VCaP (cell line): ENCODE measurements at regions not wholly inside any gene's neighbourhood (a gene's known extent, or its start where the extent isn't known, plus 50 kb on each side); places are given as distances from the start of the nearest gene placed in this dataset.

Experiments used
- H3K27ac ChIP-seq: fragments of 450-650 bp; 2 replicates; pipeline ENCODE4 v1.5.1; 2017
- TF ChIP-seq, protein P1 (sequence below): fragments of 450-650 bp; conservative IDR thresholded peaks from 2 replicates; pipeline ENCODE4 v1.5.1; 2017; ENCODE audit warnings: mild to moderate bottlenecking, moderate library complexity

DNA sequence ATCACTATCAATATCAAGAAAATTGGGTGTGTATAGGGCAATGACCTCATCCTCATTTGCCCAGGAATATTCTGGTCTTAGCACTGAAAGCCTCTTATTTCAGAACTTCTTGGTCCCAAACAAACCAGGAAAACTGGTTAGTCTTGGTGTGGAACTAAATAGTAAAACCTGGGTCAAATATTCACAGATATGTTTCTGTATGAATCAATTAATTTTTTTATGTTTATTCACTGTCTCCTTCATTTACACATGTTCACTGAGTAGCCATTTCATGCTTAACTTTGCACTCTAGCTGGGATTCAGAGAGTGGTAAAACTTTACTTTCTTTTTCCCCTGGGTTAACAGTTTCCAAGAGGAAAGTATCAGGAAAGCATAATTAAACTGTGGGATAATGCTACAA lies 113.7 kb upstream of the PAPPA start:
- no peak overlapping the region for H3K27ac ChIP-seq
- TF ChIP-seq, protein P1, sequence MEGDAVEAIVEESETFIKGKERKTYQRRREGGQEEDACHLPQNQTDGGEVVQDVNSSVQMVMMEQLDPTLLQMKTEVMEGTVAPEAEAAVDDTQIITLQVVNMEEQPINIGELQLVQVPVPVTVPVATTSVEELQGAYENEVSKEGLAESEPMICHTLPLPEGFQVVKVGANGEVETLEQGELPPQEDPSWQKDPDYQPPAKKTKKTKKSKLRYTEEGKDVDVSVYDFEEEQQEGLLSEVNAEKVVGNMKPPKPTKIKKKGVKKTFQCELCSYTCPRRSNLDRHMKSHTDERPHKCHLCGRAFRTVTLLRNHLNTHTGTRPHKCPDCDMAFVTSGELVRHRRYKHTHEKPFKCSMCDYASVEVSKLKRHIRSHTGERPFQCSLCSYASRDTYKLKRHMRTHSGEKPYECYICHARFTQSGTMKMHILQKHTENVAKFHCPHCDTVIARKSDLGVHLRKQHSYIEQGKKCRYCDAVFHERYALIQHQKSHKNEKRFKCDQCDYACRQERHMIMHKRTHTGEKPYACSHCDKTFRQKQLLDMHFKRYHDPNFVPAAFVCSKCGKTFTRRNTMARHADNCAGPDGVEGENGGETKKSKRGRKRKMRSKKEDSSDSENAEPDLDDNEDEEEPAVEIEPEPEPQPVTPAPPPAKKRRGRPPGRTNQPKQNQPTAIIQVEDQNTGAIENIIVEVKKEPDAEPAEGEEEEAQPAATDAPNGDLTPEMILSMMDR: no peak

DNA sequence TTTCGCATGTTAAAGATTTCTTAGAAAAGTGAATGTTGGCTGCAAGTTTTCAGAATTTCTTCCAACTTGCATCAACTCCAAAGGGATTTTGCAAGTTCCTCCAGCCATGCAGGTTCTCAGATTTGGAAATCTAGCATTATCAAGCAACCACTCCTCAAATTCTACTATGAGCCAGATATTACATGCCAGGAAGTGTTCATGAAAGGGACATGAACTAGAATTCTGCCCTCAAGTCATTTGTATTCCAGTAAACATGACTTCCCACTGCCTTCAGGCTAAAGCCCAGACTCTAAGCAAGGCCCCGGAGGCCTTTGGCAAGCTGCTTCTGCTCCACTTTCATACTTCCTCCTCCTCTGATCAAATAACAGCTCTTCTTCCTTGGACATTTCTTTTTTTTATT lies 111.3 kb upstream of the PAPPA start:
- no peak overlapping the region for H3K27ac ChIP-seq
- TF ChIP-seq, protein P1: no peak

GRCh38 chr9:116045083-116045482 lies 108.5 kb upstream of the PAPPA start:
- H3K27ac ChIP-seq: no peak overlapping the region
- TF ChIP-seq, protein P1: no peak

DNA sequence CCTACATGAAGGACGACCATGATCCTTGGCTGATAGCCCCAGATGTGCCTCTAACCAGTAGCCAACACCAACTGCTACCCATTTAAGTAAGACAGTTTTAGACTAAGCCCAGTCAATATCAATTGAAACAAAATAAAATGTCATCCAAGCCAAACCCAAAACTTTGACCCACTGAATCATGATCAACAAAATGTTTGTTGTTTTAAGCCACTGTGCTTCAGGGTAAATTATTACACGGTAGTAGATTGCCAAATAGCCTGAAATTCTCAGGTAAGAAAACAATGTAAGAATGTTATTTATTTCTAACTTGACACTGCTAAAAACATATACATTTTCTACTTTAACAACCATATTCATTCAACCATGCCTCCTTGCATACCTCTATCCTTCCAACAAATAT lies 105.5 kb upstream of the PAPPA start:
- TF ChIP-seq, protein P1: no peak
- no peak overlapping the region for H3K27ac ChIP-seq

DNA sequence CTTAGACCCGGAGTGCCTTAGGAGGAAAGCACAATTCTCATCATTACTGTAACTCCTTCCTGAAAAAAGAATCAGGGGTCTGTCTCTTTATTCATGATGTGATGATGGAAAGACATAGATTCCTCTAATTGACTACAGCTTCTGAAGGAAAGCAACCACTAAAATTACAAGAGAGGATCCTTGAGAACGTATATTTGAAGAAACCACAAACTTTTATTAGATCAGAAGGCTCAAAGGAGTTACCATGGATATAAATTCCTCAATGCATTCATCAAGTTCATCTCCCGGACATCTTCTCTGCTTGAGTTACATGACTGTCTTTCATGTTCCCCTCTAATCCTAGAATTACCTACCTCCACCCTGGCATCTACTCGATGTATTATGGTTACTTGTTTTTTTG lies 104.1 kb upstream of the PAPPA start:
- TF ChIP-seq, protein P1: no peak
- no peak overlapping the region for H3K27ac ChIP-seq

DNA sequence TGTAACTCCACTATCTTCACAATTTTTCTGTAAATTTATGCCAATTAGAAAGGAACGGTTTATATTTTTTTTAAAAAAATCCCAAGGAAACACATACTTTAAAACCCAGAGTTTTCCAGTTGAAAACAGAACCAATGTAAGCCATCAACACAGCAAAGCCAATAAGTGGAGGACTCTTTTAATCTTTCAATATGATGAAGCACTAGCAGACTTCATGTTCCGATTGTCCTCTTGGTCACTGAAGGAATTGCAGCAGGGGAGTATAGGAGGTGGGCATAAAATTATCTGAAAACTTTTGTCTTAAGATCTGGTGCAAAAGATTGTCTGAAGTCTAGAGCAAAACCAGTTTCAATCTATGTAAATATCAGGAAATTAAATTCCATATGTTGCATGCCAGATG lies 102.1 kb upstream of the PAPPA start:
- H3K27ac ChIP-seq: no peak overlapping the region
- TF ChIP-seq, protein P1: no peak

DNA sequence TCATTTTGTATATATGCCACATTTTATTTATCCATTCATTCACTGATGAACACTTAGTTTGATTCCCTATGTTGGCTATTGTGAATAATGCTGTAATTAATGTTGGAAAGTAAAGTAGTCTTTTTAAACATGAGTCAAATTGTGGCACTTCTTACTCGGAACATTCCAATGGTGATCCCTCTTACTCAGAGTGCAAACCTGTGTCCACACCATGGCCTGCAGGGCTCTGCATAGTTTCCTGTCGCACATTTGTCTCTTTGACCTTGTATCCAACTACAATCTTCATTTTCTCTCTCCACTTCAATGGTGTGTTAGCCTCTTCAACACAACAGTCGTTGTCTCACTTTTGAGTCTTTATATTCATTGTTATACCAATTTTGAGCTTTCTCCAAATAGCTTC lies 98.1 kb upstream of the PAPPA start:
- no peak overlapping the region for H3K27ac ChIP-seq
- TF ChIP-seq, protein P1: no peak

GRCh38 chr9:116057371-116057770 lies 96.2 kb upstream of the PAPPA start:
- no peak overlapping the region for H3K27ac ChIP-seq
- TF ChIP-seq, protein P1: no peak
